Keratinocyte (primary cell): ENCODE measurements at regions not wholly inside any gene's neighbourhood (a gene's known extent, or its start where the extent isn't known, plus 50 kb on each side); places are given as distances from the start of the nearest gene placed in this dataset.

Experiments
- EZH2 ChIP-seq: IDR thresholded peaks from one replicate; pipeline ENCODE4 v1.6.1; 2012; ENCODE audit warnings: inconsistent platforms, mild to moderate bottlenecking, low read length, moderate library complexity
- TF ChIP-seq, protein P1 (sequence below), 3 experiments: IDR thresholded peaks in 1 of 3; conservative IDR thresholded peaks in 1 of 3; optimal IDR thresholded peaks in 1 of 3; 2 replicates in 2 of 3; 3 replicates in 1 of 3; pipeline versions ENCODE3 to v1.5.1; 2011; ENCODE audit warnings: low read length in 3 of 3, mild to moderate bottlenecking in 3 of 3, moderate library complexity in 2 of 3, control low read depth in 1 of 3, inconsistent platforms in 1 of 3; ENCODE audit not compliant: insufficient read depth in 2 of 3; ENCODE audit errors: extremely low read depth in 1 of 3

DNA sequence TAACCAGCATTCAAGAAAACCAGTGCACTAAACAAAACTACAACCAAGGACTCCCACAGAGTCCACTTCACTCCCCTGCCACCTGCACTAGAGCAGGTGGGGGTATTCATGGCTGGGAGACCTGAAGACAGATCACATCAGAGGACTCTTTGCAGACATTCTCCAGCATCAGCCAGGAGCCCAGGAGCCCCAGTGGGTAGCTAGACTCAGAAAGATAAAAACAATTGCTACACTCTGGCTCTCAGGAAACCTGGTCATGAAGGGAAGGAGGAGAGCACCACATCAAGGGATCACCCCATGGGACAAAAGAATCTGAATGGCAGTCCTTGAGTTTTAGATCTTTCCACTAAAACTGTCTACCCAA is 472.1 kb downstream of the PLPP3 start:
- TF ChIP-seq, protein P1, sequence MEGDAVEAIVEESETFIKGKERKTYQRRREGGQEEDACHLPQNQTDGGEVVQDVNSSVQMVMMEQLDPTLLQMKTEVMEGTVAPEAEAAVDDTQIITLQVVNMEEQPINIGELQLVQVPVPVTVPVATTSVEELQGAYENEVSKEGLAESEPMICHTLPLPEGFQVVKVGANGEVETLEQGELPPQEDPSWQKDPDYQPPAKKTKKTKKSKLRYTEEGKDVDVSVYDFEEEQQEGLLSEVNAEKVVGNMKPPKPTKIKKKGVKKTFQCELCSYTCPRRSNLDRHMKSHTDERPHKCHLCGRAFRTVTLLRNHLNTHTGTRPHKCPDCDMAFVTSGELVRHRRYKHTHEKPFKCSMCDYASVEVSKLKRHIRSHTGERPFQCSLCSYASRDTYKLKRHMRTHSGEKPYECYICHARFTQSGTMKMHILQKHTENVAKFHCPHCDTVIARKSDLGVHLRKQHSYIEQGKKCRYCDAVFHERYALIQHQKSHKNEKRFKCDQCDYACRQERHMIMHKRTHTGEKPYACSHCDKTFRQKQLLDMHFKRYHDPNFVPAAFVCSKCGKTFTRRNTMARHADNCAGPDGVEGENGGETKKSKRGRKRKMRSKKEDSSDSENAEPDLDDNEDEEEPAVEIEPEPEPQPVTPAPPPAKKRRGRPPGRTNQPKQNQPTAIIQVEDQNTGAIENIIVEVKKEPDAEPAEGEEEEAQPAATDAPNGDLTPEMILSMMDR (optimal IDR thresholded peaks at IDR 0.05 in 1 of 3, IDR thresholded peaks at IDR 0.05 in 1 of 3, conservative IDR thresholded peaks at IDR 0.05 in 1 of 3; ENCODE audit: extremely low read depth in 1 of 3, insufficient read depth in 2 of 3, low read length in 3 of 3) = no peak
- TF ChIP-seq EZH2 = no peak
